Endothelial cell of umbilical vein (primary cell): ENCODE measurements at regions not wholly inside any gene's neighbourhood (a gene's known extent, or its start where the extent isn't known, plus 50 kb on each side); places are given as distances from the start of the nearest gene placed in this dataset.

Experiments
- CTCF ChIP-seq, 2 donors: IDR thresholded peaks; 1 replicate in 1 of 2; 2 replicates in 1 of 2; pipeline ENCODE4 v1.5.1; 2011; ENCODE audit warnings: low read length in 2 of 2, mild to moderate bottlenecking in 2 of 2, moderate library complexity in 2 of 2, control low read depth in 1 of 2, inconsistent platforms in 1 of 2, low read depth in 1 of 2; ENCODE audit not compliant: insufficient read depth in 1 of 2; ENCODE audit errors: extremely low read depth in 1 of 2
- EZH2 ChIP-seq: IDR thresholded peaks from 2 replicates; pipeline ENCODE4 v1.6.1; 2012; ENCODE audit warnings: borderline replicate concordance, low read depth, mild to moderate bottlenecking, moderate library complexity, low read length, inconsistent platforms; ENCODE audit not compliant: severe bottlenecking
- FOS ChIP-seq: IDR thresholded peaks from 2 replicates; pipeline ENCODE4 v1.6.1; 2011; ENCODE audit warnings: mild to moderate bottlenecking, low read length, moderate library complexity, borderline replicate concordance; ENCODE audit not compliant: insufficient read depth
- JUN ChIP-seq: IDR thresholded peaks from 2 replicates; pipeline ENCODE4 v1.6.1; 2011; ENCODE audit warnings: borderline replicate concordance, low read depth; ENCODE audit not compliant: insufficient read length, insufficient read depth
- POLR2A ChIP-seq: IDR thresholded peaks from 2 replicates; pipeline ENCODE4 v1.6.1; 2012; ENCODE audit warnings: low read depth, mild to moderate bottlenecking, control low read depth, low read length

- TF ChIP-seq CTCF (IDR thresholded peaks at IDR 0.05; ENCODE audit: extremely low read depth in 1 of 2, insufficient read depth in 1 of 2, low read depth in 1 of 2, low read length in 2 of 2) (no peak), JUN (no peak), EZH2 (no peak), POLR2A (no peak), FOS (no peak)
These were observed 66.0 kb upstream of the ST3GAL5 start for GRCh38 chr2:85954590-85955458.
